PC-9 (cell line): ENCODE measurements at regions not wholly inside any gene's neighbourhood (a gene's known extent, or its start where the extent isn't known, plus 50 kb on each side); places are given as distances from the start of the nearest gene placed in this dataset.

ENCODE experiments used
- BruUV-seq: library from RNA; stranded (reverse); fragments of 400-500 nt; replicated peaks from 2 replicates; lab custom pipeline; 2021; lab: Mats Ljungman, UMichigan
- CTCF ChIA-PET: fragments of 300-600 bp; sonication (Branson Sonifier 250); formaldehyde crosslinking; loops from one replicate; lab custom pipeline; 2022; ENCODE audit warnings: antibody characterized with exemption; lab: Charles Lee
- POLR2A ChIA-PET: fragments of 300-600 bp; sonication (Branson Sonifier 250); formaldehyde crosslinking; loops from one replicate; lab custom pipeline; 2022; ENCODE audit warnings: antibody characterized with exemption; ENCODE audit not compliant: unreplicated experiment; lab: Charles Lee
- DNase-seq, 2 experiments: peaks; one replicate each; pipeline versions ENCODE4 v3.0.0 to v3.0.0-alpha.2; 2015 to 2022; ENCODE audit warnings: mixed read lengths in 1 of 2
- H2AFZ ChIP-seq: fragments of 200-600 bp; sonication (generic); 2 replicates; pipeline ENCODE4 v1.8.1; 2017; ENCODE audit warnings: antibody characterized with exemption
- H3F3A ChIP-seq: fragments of 200-600 bp; sonication (generic); 2 replicates; pipeline ENCODE4 v1.8.1; 2017; ENCODE audit warnings: antibody characterized with exemption, mild to moderate bottlenecking, low read depth; ENCODE audit not compliant: insufficient read depth
- H3K27ac ChIP-seq: fragments of 200-600 bp; sonication (generic); 2 replicates; pipeline ENCODE4 v1.6.1; 2016; ENCODE audit warnings: mixed run types
- H3K27me3 ChIP-seq: fragments of 200-600 bp; sonication (generic); 2 replicates; pipeline ENCODE4 v1.6.1; 2016; ENCODE audit warnings: low read depth, mixed run types; ENCODE audit not compliant: insufficient read depth
- H3K36me3 ChIP-seq: fragments of 200-600 bp; sonication (generic); 2 replicates; pipeline ENCODE4 v1.6.1; 2016; ENCODE audit warnings: low read depth, mixed run types
- H3K4me1 ChIP-seq: fragments of 200-600 bp; sonication (generic); replicated peaks from 2 replicates; pipeline ENCODE4 v1.6.1; 2016; ENCODE audit warnings: mixed run types; ENCODE audit not compliant: insufficient read depth
- H3K4me2 ChIP-seq: fragments of 200-600 bp; sonication (generic); 2 replicates; pipeline ENCODE4 v1.6.1; 2017; ENCODE audit warnings: mixed run types
- H3K4me3 ChIP-seq: fragments of 200-600 bp; sonication (generic); 2 replicates; pipeline ENCODE4 v1.6.1; 2016; ENCODE audit warnings: mixed run types
- H3K79me2 ChIP-seq: fragments of 200-600 bp; sonication (generic); 2 replicates; pipeline ENCODE4 v1.6.1; 2017; ENCODE audit warnings: low read depth, mixed run types
- H3K9me2 ChIP-seq: fragments of 200-600 bp; sonication (generic); 2 replicates; pipeline ENCODE4 v1.8.1; 2017; ENCODE audit warnings: mild to moderate bottlenecking; ENCODE audit not compliant: insufficient read depth
- H3K9me3 ChIP-seq: fragments of 200-600 bp; sonication (generic); 2 replicates; pipeline ENCODE4 v1.8.1; 2016; ENCODE audit warnings: low read depth; ENCODE audit not compliant: insufficient read depth
- H4K20me1 ChIP-seq: fragments of 200-600 bp; sonication (generic); 2 replicates; pipeline ENCODE4 v1.8.1; 2017; ENCODE audit not compliant: insufficient read depth
- CTCF ChIP-seq: fragments of 200-600 bp; sonication (generic); conservative IDR thresholded peaks from 2 replicates; pipeline ENCODE4 v1.6.1; 2017; ENCODE audit warnings: mixed run types, antibody characterized with exemption, mild to moderate bottlenecking, moderate library complexity
- EZH2 ChIP-seq: fragments of 200-600 bp; sonication (generic); IDR thresholded peaks from 2 replicates; pipeline ENCODE4 v1.8.0; 2017; ENCODE audit warnings: antibody characterized with exemption, low read depth
- intact Hi-C: fragments of 100-400 bp; cut with micrococcal nuclease; formaldehyde crosslinking; loops from one replicate; pipeline ENCODE4 v1.10.0; 2022; ENCODE audit not compliant: unreplicated experiment

DNA sequence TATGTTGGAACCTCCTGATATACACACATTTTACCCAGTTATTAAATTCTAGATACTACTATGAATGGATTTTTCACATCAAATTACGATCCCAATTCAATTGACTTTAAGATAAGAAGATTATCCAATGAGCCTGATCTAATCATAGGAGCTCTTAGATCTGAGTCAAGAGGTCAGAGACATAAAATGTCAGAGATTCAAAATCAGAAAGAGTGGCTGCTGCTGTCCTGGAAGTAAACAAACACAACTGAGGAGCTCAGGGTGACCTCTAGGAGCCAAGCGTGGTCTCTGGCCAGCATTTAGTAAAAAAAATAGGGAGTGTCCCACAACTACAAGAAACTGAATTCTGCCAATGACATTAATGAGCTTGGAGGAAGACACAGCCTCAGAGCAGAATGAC, 557.1 kb upstream of the CBLB start:
- H3K9me3 ChIP-seq: peaks cover 19% of the 10 kb centered on the region
- H3K9me2 ChIP-seq: no peaks in the 10 kb centered on the region; the same call in 1 of the 2 replicates
- H3K27me3 ChIP-seq: no peaks in the 10 kb centered on the region
- H3K4me2 ChIP-seq: no peak overlapping the region
- TF ChIP-seq EZH2 (no peak), CTCF (no peak)
- intact Hi-C loops: no loop called here
- no TSS peak for BruUV-seq
- peak overlapping the region; percentile 68; the same call in 1 of the 2 replicates for H2AFZ ChIP-seq
- no peak for DNase-seq
- ChIA-PET CTCF (no interaction called here), POLR2A (interaction anchor here (0.7 kb wide), 1 partner anchor 1108 kb away, joined by 4 read pairs; no protein-coding TSS in a partner anchor)
- H3K4me1 ChIP-seq: no peaks in the 10 kb centered on the region; the same call in 1 of the 2 replicates
- H4K20me1 ChIP-seq: no peaks in the 10 kb centered on the region
- peaks cover 9% of the 10 kb centered on the region; the same call in 1 of the 2 replicates for H3F3A ChIP-seq
- no peak overlapping the region for H3K27ac ChIP-seq
- no peaks in the 10 kb centered on the region for H3K79me2 ChIP-seq
- no peaks in the 10 kb centered on the region for H3K36me3 ChIP-seq
- no peak overlapping the region for H3K4me3 ChIP-seq

DNA sequence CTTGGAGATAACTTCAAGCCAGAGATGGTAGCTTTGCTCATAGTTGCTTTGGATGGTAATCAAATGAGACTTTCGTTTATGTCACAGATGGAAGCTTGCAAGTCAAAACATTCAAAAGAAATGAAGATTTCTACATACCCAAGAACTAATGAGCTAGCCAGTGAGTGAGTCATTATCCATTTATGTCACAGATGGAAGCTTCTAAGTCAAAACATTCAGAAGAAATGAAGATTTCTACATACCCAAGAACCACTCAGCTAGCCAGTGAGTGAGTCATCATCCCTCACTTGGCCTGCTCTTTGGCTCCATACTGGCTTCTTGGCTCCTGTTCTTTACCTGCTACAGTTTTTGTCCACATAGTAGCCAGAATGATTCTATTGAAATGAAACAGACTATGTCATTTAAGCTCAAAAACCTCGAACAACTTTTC, 559.8 kb upstream of the CBLB start:
- peak; percentile 50 to 81 for DNase-seq
- Histone ChIP-seq H3K9me2 (no peaks in the 10 kb centered on the region), H3K27me3 (no peaks in the 10 kb centered on the region), H3F3A (peaks cover 9% of the 10 kb centered on the region; the same call in 1 of the 2 replicates), H3K4me1 (no peaks in the 10 kb centered on the region; the same call in 1 of the 2 replicates), H3K27ac (no peak overlapping the region), H3K79me2 (no peaks in the 10 kb centered on the region), H3K36me3 (no peaks in the 10 kb centered on the region), H3K4me3 (no peak overlapping the region), H2AFZ (no peak overlapping the region), H4K20me1 (no peaks in the 10 kb centered on the region), H3K9me3 (peaks cover 19% of the 10 kb centered on the region), H3K4me2 (no peak overlapping the region)
- TF ChIP-seq CTCF (no peak), EZH2 (no peak)
- BruUV-seq: no TSS peak
- CTCF ChIA-PET: no interaction called here
- POLR2A ChIA-PET: interaction anchor here (0.6 to 0.7 kb wide), 2 partner anchors 12 to 51 kb away, joined by 3 to 4 read pairs; no protein-coding TSS in a partner anchor
- intact Hi-C loops: no loop called here

DNA sequence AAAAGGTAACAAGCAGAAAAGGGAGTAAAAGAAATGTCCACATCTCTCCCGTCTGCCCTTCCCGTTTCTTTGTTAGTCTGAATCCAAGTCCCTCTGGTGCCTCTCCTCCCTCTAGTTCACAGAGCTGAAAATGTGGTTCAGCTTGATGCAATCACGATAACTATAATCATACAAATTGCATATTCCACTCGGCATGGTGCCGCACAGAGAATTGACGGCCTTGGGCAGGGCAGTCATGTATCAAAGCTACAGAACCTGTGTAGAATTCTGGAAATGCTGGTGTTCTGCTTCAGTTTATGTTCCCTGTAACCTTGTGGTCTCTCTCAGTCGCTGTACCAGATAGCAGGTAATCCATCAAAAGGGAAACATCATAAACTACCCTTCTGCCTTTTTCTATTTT, 562.9 kb upstream of the CBLB start:
- no TSS peak for BruUV-seq
- Histone ChIP-seq H3K9me2 (no peaks in the 10 kb centered on the region), H3K9me3 (peaks cover 20% of the 10 kb centered on the region), H3F3A (peaks cover 9% of the 10 kb centered on the region; the same call in 1 of the 2 replicates), H3K4me2 (no peak overlapping the region), H3K4me3 (no peak overlapping the region), H3K4me1 (no peaks in the 10 kb centered on the region; the same call in 1 of the 2 replicates), H4K20me1 (no peaks in the 10 kb centered on the region), H3K27ac (no peak overlapping the region), H3K27me3 (no peaks in the 10 kb centered on the region), H3K79me2 (no peaks in the 10 kb centered on the region), H3K36me3 (no peaks in the 10 kb centered on the region), H2AFZ (peak overlapping the region; percentile 37)
- POLR2A ChIA-PET: no interaction called here
- intact Hi-C loops: no loop called here
- CTCF ChIA-PET: no interaction called here
- TF ChIP-seq CTCF (no peak), EZH2 (no peak)
- DNase-seq: no peak
